ENCODE measurements at regions not wholly inside any gene's neighbourhood (a gene's known extent, or its start where the extent isn't known, plus 50 kb on each side); places are given as distances from the start of the nearest gene placed in this dataset.
"Not testable (repeated sequence)": the region's sequence is repeated elsewhere in the genome, so short reads cannot be mapped to it uniquely, and the experiment has no call there.

DNA sequence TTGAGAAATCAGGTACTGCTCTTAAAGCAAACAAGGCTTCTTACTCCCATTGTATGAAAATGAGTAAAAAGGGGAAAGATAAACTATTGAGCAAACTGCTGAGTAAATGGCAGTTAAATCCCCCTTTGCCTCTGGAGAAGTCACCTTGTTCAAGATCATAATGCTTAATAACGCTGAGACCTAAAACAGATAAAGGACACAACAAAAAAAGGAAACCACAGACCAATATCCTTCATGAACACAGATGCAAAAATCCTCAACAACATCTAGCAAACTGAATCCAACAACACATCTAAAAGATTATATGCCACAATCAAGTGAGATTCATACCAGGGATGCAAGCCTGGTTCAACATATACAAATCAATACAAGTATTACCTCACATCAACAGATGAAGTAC, 109.0 kb upstream of the MDM1 start:
- Histone ChIP-seq H3K36me3 (no peaks in the 10 kb centered on the region), H3K27me3 (no peaks in the 10 kb centered on the region), H3K9me3 (no peaks in the 10 kb centered on the region), H3K4me3 (no peak overlapping the region), H3K27ac (no peak overlapping the region), H3K4me1 (no peaks in the 10 kb centered on the region)
- intact Hi-C loops (cut with DNase I; ENCODE audit: low total_unique reads), result no loop called here
- TF ChIP-seq, protein P1, sequence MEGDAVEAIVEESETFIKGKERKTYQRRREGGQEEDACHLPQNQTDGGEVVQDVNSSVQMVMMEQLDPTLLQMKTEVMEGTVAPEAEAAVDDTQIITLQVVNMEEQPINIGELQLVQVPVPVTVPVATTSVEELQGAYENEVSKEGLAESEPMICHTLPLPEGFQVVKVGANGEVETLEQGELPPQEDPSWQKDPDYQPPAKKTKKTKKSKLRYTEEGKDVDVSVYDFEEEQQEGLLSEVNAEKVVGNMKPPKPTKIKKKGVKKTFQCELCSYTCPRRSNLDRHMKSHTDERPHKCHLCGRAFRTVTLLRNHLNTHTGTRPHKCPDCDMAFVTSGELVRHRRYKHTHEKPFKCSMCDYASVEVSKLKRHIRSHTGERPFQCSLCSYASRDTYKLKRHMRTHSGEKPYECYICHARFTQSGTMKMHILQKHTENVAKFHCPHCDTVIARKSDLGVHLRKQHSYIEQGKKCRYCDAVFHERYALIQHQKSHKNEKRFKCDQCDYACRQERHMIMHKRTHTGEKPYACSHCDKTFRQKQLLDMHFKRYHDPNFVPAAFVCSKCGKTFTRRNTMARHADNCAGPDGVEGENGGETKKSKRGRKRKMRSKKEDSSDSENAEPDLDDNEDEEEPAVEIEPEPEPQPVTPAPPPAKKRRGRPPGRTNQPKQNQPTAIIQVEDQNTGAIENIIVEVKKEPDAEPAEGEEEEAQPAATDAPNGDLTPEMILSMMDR (IDR thresholded peaks at IDR 0.05), result no peak
- no peak for TF ChIP-seq POLR2A (IDR thresholded peaks at IDR 0.05)
- no peak for DNase-seq

DNA sequence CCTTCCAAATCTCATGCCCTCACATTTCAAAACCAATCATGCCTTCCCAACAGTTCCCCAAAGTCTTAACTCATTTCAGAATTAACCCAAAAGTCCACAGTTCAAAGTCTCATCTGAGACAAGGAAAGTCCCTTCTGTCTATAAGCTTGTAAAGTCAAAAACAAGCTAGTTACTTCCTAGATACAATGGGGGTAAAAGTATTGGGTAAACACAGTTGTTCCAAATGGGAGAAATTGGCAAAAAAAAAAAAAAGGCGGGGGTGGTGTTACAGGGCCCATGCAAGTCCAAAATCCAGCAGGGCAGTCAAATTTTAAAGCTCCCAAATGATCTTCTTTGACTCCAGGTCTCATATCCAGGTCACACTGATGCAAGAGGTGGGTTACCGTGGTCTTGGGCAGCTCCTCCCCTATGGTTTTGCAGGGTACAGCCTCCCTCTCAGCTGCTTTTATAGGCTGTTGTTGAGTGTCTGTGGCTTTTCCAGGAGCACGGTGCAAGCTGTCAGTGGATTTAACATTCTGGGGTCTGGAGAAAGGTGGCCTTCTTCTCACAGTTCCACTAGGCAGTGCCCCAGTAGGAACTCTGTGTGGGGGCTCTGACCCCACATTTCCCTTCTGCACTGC, 110.3 kb upstream of the MDM1 start:
- H3K27ac ChIP-seq; H3K4me3 ChIP-seq; H3K36me3 ChIP-seq; intact Hi-C loops (cut with DNase I; ENCODE audit: low total_unique reads); H3K4me1 ChIP-seq; H3K27me3 ChIP-seq; H3K9me3 ChIP-seq; DNase-seq: not testable (repeated sequence)

DNA sequence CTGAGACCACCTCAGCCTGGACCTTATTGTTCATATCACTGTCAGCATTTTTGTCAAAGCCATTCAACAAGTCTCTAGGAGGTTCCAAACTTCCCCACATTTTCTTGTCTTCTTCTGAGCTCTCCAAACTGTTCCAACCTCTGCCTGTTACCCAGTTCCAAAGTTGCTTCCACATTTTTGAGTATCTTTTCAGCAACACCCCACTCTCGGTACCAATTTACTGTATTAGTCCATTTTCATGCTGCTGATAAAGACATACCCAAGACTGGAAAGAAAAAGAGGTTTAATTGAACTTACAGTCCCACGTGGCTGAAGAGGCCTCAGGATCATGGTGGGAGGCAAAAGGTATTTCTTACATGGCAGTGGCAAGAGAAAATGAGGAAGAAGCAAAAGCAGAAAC, 111.5 kb upstream of the MDM1 start:
- DNase-seq; H3K27me3 ChIP-seq; intact Hi-C loops (cut with DNase I; ENCODE audit: low total_unique reads); H3K36me3 ChIP-seq; H3K4me1 ChIP-seq; H3K27ac ChIP-seq; H3K4me3 ChIP-seq; H3K9me3 ChIP-seq: not testable (repeated sequence)

DNA sequence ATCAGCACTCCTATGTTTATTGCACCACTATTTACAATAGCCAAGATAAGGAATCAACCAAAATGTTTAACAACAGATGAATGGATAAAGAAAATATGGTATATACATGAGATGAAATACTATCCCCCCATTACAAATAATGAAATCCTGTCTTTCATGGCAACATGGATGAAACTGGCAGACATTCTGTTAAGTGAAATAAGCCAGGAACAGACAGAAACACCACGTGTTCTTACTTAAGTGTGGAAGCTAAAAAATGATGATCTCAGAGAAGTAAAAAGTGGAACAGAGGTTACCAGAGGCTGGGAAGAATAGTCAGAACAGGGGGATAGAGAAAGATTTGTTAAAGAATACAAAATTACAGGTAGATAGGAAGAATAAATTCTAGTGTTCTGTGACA, 113.7 kb upstream of the MDM1 start:
- Histone ChIP-seq H3K27ac (no peak overlapping the region), H3K9me3 (no peaks in the 10 kb centered on the region), H3K4me1 (peaks cover 0 to 4% of the 10 kb centered on the region in 2 donors), H3K27me3 (no peaks in the 10 kb centered on the region), H3K4me3 (no peak overlapping the region), H3K36me3 (no peaks in the 10 kb centered on the region)
- intact Hi-C loops (cut with DNase I; ENCODE audit: low total_unique reads), result no loop called here
- no peak for DNase-seq
- TF ChIP-seq, protein P1 (IDR thresholded peaks at IDR 0.05), result no peak
- TF ChIP-seq POLR2A (IDR thresholded peaks at IDR 0.05), result no peak

DNA sequence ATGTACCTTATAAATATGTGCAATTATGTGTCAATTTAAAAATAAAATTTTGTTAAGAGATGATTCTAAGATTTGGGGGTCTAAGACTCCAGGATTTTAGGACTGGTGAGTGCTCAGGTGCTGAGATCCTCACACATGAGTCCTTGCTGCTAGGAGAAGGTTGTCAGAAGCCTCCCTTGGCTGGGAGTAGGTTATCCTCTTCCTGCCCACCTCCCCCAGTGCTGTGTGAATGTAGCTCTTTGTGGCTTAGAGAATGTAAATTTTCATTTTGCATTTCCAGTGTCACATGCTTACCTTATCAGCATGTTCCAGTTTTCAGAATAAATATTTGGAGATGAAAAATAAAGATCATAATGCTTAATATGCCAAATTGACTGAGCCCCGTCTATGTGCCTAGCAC, 114.2 kb upstream of the MDM1 start:
- no peaks in the 10 kb centered on the region for H3K9me3 ChIP-seq
- no peak for TF ChIP-seq POLR2A (IDR thresholded peaks at IDR 0.05)
- TF ChIP-seq, protein P1 (IDR thresholded peaks at IDR 0.05), result no peak
- H3K36me3 ChIP-seq, result no peaks in the 10 kb centered on the region
- no peak for DNase-seq
- H3K4me1 ChIP-seq, result peaks cover 0 to 6% of the 10 kb centered on the region in 2 donors
- intact Hi-C loops (cut with DNase I; ENCODE audit: low total_unique reads), result no loop called here
- no peak overlapping the region for H3K4me3 ChIP-seq
- no peak overlapping the region for H3K27ac ChIP-seq
- no peaks in the 10 kb centered on the region for H3K27me3 ChIP-seq

DNA sequence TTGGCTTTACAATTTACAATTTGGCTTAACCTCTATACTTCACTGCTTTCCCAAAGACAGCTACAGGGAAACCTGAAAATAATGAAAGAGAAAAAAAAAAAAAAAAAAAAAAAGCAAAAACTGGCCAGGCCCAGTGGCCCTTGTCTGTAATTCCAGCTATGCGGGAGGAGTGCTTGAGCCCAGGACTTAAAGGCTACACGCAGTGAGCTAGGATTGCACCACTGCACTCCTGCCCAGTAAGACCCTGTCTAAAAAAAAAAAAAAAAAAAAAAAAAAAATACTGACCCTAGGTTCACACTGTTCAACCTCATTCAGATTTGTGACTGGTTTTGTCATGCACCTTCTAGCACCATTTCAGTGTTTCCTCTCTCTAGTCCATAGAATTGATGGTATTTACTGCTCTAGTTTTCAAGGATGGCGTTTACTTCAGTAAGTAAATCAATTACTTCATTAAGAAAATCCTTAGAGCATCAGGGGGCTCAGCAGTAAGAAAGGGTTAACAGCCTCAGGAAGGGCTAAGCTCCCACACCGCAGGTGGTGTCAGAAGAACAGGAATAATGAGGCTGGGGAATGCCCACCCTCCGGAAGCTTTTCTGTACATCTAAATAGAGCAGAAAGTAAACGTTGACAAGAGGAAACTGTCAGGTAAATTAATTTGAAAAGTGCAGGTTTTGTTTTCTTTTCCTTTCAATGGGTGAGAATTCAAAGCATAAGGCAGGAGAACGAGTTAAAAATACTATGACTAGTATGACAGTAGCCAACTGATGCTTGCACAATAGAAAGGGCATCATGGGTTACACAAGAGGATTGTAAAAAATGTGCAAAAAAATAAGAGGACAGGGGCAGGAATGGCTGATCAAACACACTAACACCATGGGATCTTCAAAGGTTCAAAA, 115.0 kb upstream of the MDM1 start:
- H3K4me3 ChIP-seq, result no peak overlapping the region
- H3K36me3 ChIP-seq, result no peaks in the 10 kb centered on the region
- H3K27ac ChIP-seq, result no peak overlapping the region
- no peak for TF ChIP-seq POLR2A (IDR thresholded peaks at IDR 0.05)
- TF ChIP-seq, protein P1 (IDR thresholded peaks at IDR 0.05), result no peak
- no peaks in the 10 kb centered on the region for H3K27me3 ChIP-seq
- intact Hi-C loops (cut with DNase I; ENCODE audit: low total_unique reads), result no loop called here
- peaks cover 4 to 10% of the 10 kb centered on the region in 2 donors for H3K4me1 ChIP-seq
- DNase-seq, result no peak
- H3K9me3 ChIP-seq, result no peaks in the 10 kb centered on the region
